ENCODE measurements at regions not wholly inside any gene's neighbourhood (a gene's known extent, or its start where the extent isn't known, plus 50 kb on each side); places are given as distances from the start of the nearest gene placed in this dataset.

GRCh38 chr3:14329842-14330241, 72.6 kb upstream of the SLC6A6 start:
- no peak for TF ChIP-seq NFYB (CRISPR knock-in tag; conservative IDR thresholded peaks at IDR 0.05; ENCODE audit: low read depth)
- TF ChIP-seq ZNF512 (CRISPR knock-in tag; IDR thresholded peaks at IDR 0.05; ENCODE audit: borderline replicate concordance) = no peak
- TF ChIP-seq JUN (CRISPR knock-in tag; IDR thresholded peaks at IDR 0.05) = no peak
- no peak for TF ChIP-seq ZNF263 (CRISPR knock-in tag; IDR thresholded peaks at IDR 0.05; ENCODE audit: low read depth)
- no peak for TF ChIP-seq CTCF (IDR thresholded peaks at IDR 0.05)
- TF ChIP-seq NR2C2 (CRISPR knock-in tag; IDR thresholded peaks at IDR 0.05) = no peak
- no peak for TF ChIP-seq TCF7 (CRISPR knock-in tag; IDR thresholded peaks at IDR 0.05; ENCODE audit: low read depth)
- TF ChIP-seq ZNF219 (CRISPR knock-in tag; IDR thresholded peaks at IDR 0.05; ENCODE audit: borderline replicate concordance) = no peak
- no peak for TF ChIP-seq HMGA2 (CRISPR knock-in tag; IDR thresholded peaks at IDR 0.05)

Data from WTC11 (cell line).